Parathyroid adenoma (tissue), 2 donors: ENCODE measurements at regions not wholly inside any gene's neighbourhood (a gene's known extent, or its start where the extent isn't known, plus 50 kb on each side); places are given as distances from the start of the nearest gene placed in this dataset.

ENCODE experiments used
- H2AFZ ChIP-seq: fragments of 300-600 bp; sonication (generic); one replicate; pipeline ENCODE4 v1.7.0; 2017; ENCODE audit warnings: antibody characterized with exemption, mild to moderate bottlenecking
- H3K27ac ChIP-seq: fragments of 300-600 bp; sonication (generic); one replicate; pipeline ENCODE4 v1.7.0; 2017
- H3K27me3 ChIP-seq: fragments of 300-600 bp; sonication (generic); one replicate; pipeline ENCODE4 v1.7.0; 2017; ENCODE audit warnings: low read length; ENCODE audit not compliant: control insufficient read depth, insufficient read depth
- H3K36me3 ChIP-seq: fragments of 300-600 bp; sonication (generic); one replicate; pipeline ENCODE4 v1.7.0; 2017; ENCODE audit warnings: low read length; ENCODE audit not compliant: control insufficient read depth, insufficient read depth
- H3K4me1 ChIP-seq: fragments of 300-600 bp; sonication (generic); one replicate; pipeline ENCODE4 v1.7.0; 2017; ENCODE audit warnings: control low read depth
- H3K4me2 ChIP-seq: fragments of 300-600 bp; sonication (generic); one replicate; pipeline ENCODE4 v1.7.0; 2017; ENCODE audit warnings: low read length
- H3K4me3 ChIP-seq: fragments of 300-600 bp; sonication (generic); one replicate; pipeline ENCODE4 v1.7.0; 2017; ENCODE audit warnings: low read depth, low read length
- H3K79me2 ChIP-seq: fragments of 300-600 bp; sonication (generic); one replicate; pipeline ENCODE4 v1.7.0; 2017; ENCODE audit warnings: control low read depth
- H3K9ac ChIP-seq: fragments of 300-600 bp; sonication (generic); one replicate; pipeline ENCODE4 v1.7.0; 2017; ENCODE audit warnings: mild to moderate bottlenecking
- H3K9me3 ChIP-seq: fragments of 300-600 bp; sonication (generic); one replicate; pipeline ENCODE4 v1.7.0; 2017; ENCODE audit warnings: low read length; ENCODE audit not compliant: control insufficient read depth
- TF ChIP-seq, protein P1 (sequence below): fragments of 300-600 bp; sonication (generic); IDR thresholded peaks from one replicate; pipeline ENCODE4 v1.7.0; 2017; ENCODE audit warnings: antibody characterized with exemption, mild to moderate bottlenecking
- donor health status: primary hyperparathyroidism.

DNA sequence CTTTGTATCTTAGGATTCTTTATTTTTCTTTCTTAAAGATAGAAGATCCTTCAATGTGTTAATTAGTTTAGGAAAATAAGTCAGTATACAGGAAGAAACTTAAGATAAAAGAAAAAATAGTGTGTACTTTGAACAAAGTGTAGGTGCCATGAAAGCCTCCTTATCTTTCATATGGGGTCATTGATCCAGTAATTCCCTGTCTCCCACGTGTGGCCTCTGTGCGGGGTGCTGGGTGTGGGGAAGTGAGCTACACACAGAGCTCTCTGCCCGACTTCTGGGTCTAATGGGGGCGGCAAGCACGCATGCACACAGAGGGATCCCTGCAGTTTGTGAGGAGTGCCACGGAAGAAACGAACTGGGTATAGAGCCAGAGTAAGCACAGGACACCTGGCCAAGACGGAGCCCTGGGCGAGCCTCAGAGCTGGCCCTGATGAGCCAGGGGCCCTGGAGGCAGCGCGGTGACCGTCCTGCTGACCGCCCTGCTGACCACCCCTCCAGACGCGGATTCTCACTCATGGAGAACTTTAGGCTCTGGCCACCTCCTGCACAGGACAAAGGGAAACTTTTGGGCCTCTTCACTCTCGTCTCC, 253.5 kb downstream of the ACKR3 start:
- TF ChIP-seq, protein P1, sequence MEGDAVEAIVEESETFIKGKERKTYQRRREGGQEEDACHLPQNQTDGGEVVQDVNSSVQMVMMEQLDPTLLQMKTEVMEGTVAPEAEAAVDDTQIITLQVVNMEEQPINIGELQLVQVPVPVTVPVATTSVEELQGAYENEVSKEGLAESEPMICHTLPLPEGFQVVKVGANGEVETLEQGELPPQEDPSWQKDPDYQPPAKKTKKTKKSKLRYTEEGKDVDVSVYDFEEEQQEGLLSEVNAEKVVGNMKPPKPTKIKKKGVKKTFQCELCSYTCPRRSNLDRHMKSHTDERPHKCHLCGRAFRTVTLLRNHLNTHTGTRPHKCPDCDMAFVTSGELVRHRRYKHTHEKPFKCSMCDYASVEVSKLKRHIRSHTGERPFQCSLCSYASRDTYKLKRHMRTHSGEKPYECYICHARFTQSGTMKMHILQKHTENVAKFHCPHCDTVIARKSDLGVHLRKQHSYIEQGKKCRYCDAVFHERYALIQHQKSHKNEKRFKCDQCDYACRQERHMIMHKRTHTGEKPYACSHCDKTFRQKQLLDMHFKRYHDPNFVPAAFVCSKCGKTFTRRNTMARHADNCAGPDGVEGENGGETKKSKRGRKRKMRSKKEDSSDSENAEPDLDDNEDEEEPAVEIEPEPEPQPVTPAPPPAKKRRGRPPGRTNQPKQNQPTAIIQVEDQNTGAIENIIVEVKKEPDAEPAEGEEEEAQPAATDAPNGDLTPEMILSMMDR: no peak
- no peak overlapping the region for H3K4me2 ChIP-seq
- H3K27me3 ChIP-seq: no peaks in the 10 kb centered on the region
- no peaks in the 10 kb centered on the region for H3K4me1 ChIP-seq
- H3K36me3 ChIP-seq: no peaks in the 10 kb centered on the region
- no peak overlapping the region for H3K27ac ChIP-seq
- no peak overlapping the region for H2AFZ ChIP-seq
- H3K9me3 ChIP-seq: no peaks in the 10 kb centered on the region
- no peak overlapping the region for H3K9ac ChIP-seq
- no peak overlapping the region for H3K4me3 ChIP-seq
- no peaks in the 10 kb centered on the region for H3K79me2 ChIP-seq

DNA sequence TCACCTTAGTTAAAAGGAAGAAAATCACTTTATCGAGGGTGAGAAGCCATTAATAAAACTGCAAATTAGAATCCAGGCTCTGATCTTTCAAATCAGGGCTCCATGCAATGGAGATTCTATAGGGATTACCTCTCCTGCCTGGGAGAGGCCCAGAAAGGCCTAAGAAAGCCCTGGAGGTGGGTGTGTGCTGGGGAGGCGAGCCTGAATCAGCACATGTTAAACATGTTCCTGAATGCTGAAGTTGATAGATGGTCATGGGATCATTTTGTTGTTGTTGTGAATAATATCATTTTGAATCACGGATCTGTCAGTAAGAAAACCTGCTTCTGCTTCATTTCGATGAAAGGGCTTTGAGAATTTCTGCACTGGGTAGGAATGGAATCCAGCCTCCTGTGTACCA, 254.3 kb downstream of the ACKR3 start:
- Histone ChIP-seq H3K27ac (no peak overlapping the region), H3K9me3 (no peaks in the 10 kb centered on the region), H3K79me2 (no peaks in the 10 kb centered on the region), H3K27me3 (no peaks in the 10 kb centered on the region), H3K4me2 (no peak overlapping the region), H3K9ac (no peak overlapping the region), H3K4me1 (no peaks in the 10 kb centered on the region), H3K36me3 (no peaks in the 10 kb centered on the region), H3K4me3 (no peak overlapping the region), H2AFZ (no peak overlapping the region)
- TF ChIP-seq, protein P1: no peak

DNA sequence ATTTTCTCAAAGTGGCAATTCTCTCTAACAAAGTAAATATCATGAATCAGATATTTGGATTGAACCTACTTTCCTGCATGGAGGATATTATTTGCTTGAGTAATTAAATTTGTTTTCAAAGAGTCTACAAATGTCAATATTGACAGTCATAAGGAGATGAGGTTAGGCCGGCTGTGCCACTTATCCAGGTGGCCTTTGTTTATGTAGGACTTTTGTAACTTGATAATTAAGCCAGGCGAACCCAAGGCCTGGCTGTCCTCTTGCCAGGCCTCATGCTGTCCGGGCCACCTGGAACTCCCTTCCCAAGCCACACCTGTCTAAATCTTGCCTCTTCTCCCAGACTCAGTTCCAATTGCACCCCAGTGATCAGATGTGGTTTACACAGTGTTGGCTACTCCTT, 255.2 kb downstream of the ACKR3 start:
- H3K36me3 ChIP-seq: no peaks in the 10 kb centered on the region
- no peak overlapping the region for H3K27ac ChIP-seq
- H3K4me1 ChIP-seq: no peaks in the 10 kb centered on the region
- no peaks in the 10 kb centered on the region for H3K79me2 ChIP-seq
- H3K9ac ChIP-seq: no peak overlapping the region
- no peak overlapping the region for H2AFZ ChIP-seq
- no peaks in the 10 kb centered on the region for H3K27me3 ChIP-seq
- TF ChIP-seq, protein P1: no peak
- no peak overlapping the region for H3K4me3 ChIP-seq
- no peaks in the 10 kb centered on the region for H3K9me3 ChIP-seq
- H3K4me2 ChIP-seq: no peak overlapping the region

DNA sequence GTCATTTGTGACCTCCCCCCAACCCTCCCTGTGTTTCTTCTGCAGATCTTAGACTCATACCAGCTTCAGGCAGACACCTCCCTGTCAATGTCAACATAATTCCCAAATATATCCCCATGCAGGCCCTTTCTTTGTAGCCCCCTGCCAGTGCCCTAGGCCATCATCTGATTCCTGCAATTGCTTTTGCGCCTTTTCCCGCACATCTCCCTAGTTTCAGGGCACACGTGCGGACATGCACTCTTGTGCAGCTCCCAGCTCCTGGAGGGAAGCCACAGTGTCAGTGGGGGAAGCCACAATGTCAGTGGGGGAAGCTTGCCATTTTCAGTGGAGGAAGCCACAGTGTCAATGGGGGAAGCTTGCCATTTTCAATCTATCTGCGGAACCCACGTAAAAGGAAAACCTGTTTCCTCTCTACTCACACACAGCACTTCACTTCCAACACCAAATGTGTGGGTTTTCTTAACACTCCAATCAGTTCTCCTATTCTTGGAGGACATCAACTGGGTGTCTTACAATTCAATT, 256.4 kb downstream of the ACKR3 start:
- H3K27ac ChIP-seq: no peak overlapping the region
- H3K9ac ChIP-seq: no peak overlapping the region
- H3K79me2 ChIP-seq: no peaks in the 10 kb centered on the region
- no peak overlapping the region for H3K4me2 ChIP-seq
- H3K4me3 ChIP-seq: no peak overlapping the region
- H3K36me3 ChIP-seq: no peaks in the 10 kb centered on the region
- no peak overlapping the region for H2AFZ ChIP-seq
- TF ChIP-seq, protein P1: no peak
- no peaks in the 10 kb centered on the region for H3K4me1 ChIP-seq
- no peaks in the 10 kb centered on the region for H3K9me3 ChIP-seq
- no peaks in the 10 kb centered on the region for H3K27me3 ChIP-seq

DNA sequence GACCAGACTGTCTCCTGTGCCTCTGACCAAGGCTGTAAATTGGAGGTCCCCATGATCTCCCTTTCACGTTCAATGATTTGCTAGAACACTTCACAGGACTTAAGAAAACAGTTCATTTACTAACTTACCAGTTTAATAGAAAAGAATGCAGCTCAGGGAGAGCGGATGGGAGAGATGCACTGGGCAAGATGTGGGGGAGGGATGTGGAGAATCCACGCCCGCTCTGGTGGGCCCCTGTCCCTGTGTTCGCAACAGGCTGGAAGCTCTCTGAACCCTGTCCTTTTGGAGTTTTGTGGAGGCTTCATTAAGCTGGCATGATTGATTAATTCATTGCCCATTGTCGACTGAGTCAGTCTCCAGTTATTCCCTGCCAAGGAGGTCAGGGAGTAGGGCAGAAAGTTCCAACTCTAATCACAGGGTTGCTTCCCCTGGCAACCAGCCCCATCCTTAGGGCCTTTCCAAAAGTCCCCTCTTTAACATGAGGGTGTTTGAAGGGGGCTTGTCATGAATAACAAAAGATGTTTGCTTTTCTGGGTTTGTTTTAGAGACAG, 257.1 kb downstream of the ACKR3 start:
- no peak overlapping the region for H3K27ac ChIP-seq
- no peaks in the 10 kb centered on the region for H3K9me3 ChIP-seq
- H3K9ac ChIP-seq: no peak overlapping the region
- H3K4me1 ChIP-seq: no peaks in the 10 kb centered on the region
- H3K36me3 ChIP-seq: no peaks in the 10 kb centered on the region
- H3K4me2 ChIP-seq: no peak overlapping the region
- H3K4me3 ChIP-seq: no peak overlapping the region
- H3K79me2 ChIP-seq: no peaks in the 10 kb centered on the region
- no peaks in the 10 kb centered on the region for H3K27me3 ChIP-seq
- TF ChIP-seq, protein P1: no peak
- H2AFZ ChIP-seq: no peak overlapping the region
